Right ventricle myocardium inferior (tissue), 1 donor: ENCODE measurements at regions not wholly inside any gene's neighbourhood (a gene's known extent, or its start where the extent isn't known, plus 50 kb on each side); places are given as distances from the start of the nearest gene placed in this dataset.
A peak's percentile ranks its signal among the peaks of the same experiment; 100 is the strongest.
"Not testable (repeated sequence)": the region's sequence is repeated elsewhere in the genome, so short reads cannot be mapped to it uniquely, and the experiment has no call there.

Source experiments
- ATAC-seq: fragments of 200-7000 bp; cut with Tn5 transposase; one replicate; pipeline ENCODE4 v1.9.1; 2020; ENCODE audit warnings: mild to moderate bottlenecking, moderate library complexity
- DNase-seq: peaks from one replicate; pipeline ENCODE4 v3.0.0; 2021; ENCODE audit errors: missing footprints
- intact Hi-C: fragments of 100-400 bp; cut with DNase I; formaldehyde crosslinking; loops from one replicate; pipeline ENCODE4 v1.11.0; 2022
- donor health status: DM: no; HTN: yes; CAD: no; lungs with severe emphysema.

DNA sequence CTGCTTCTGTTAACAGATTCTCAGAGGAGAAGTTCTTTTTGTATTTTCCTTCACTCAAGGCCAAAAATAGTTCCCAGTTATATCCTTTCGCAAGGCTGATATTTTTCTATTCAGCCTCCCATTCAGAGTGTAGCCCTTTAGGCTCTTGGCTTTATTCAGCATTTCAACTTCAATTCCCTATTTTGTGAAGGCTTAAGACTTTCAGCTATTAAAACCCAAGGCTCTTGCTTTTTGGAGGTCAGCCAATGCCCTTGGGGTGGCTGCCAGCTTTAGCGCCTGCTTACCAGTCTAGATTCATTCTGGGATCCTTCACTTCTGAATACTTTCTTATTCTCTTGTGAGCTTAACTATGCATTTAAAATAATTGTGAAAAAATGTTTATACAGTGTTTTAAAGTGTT is 57.3 kb upstream of the ADGRA3 start:
- DNase-seq (peak; percentile 72), ATAC-seq (peak; percentile 50)
- intact Hi-C loops: no loop called here

DNA sequence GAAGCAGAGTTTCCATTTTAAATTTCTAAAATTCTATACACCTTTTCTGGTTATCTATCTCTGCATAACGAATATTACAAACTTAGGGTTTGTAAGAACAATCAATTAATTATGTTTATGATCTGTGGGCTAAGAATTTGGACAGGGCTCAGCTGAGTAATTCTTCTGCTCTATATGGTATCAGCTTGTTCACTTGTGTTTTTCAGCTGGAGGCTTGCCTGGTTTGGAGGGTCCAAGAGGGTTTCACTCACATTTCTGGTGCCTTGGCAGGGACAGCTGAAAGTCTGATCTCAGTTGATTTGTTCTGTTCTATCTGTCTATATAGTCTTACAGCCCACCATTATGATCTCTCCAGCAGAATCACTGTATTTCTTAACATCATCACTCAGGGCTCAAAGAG is 57.8 kb upstream of the ADGRA3 start:
- intact Hi-C loops: no loop called here
- ATAC-seq (no peak), DNase-seq (no peak)

DNA sequence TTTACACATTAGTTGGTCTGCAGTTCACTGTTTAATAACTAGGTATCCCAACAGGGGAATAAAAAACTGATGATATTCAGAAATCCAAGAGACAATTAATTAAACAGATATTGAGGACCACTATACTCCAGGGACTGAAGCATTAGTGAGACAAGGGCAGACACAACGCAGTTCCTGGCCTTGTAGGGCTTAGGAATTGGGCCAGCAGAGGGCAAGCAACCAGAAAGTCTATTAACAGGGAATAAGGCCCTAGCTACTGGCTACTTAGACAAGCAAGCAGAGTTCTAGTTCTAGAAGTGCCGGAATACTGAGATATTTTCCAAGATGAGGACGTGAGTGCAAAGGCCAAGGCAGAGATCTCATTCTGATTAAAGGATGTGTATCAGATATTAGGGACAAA is 58.6 kb upstream of the ADGRA3 start:
- no peak for ATAC-seq
- DNase-seq: no peak
- intact Hi-C loops: no loop called here

GRCh38 chr4:22574880-22575279 is 59.0 kb upstream of the ADGRA3 start:
- DNase-seq (no peak), ATAC-seq (no peak)
- intact Hi-C loops: no loop called here

DNA sequence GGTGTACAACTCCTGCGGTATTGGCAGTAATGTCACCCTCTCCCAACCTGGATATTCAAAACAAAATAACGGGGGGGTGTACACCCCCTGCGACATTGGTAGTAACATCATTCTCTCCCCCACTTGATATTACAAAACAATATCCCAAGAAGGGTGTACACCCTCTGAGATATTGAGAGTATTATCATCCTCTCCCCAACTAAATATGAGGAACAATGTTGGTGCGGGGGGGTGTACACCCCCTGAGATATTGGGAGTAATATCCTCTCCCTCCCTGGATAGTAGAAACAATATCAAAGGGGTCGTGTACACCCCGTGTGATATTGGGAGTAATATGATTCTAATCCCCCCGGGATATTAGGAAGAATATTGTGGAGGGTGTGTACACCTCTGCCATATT is 71.4 kb upstream of the ADGRA3 start:
- ATAC-seq: no peak
- DNase-seq: no peak
- intact Hi-C loops: no loop called here

DNA sequence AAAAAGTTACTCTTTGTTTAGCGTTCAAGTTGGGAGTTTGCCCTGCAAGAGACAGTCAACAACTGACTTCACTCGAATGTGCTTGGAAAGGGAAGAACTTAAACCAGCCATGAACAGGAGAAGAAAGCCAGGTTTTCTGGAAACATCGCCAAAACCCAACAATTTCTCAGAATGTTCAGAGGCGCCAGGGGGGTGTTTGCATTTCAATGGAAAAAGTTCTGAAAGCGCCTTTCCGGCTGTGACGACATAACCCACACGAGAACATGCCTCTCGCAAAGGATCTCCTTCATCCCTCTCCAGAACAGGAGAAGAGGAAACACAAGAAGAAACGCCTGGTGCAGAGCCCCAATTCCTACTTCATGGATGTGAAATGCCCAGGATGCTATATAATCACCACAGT is 78.1 kb upstream of the ADGRA3 start:
- intact Hi-C loops: no loop called here
- DNase-seq (no peak), ATAC-seq (no peak)

DNA sequence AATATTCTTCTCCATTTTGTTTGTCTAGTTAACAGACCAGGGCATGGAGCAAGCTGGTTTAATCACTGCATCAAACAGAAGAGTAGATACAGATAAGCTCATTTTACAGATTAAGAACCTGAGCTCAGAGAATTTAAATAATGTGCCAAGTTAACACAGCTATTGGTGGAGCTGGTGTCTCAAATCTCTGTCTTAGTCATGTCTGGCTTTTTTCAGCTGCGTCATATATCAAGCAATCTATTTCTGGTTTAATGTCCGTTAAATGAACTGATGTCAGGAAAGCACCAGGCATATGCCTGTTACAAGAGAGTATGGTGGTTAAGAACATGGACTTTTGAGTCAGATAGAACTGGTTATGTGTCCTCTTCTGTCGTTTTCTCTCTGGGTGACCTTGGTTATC is 79.8 kb upstream of the ADGRA3 start:
- intact Hi-C loops: no loop called here
- DNase-seq: no peak
- ATAC-seq: no peak

- intact Hi-C loops: no loop called here
- DNase-seq: no peak
- peak; percentile 76 for ATAC-seq
These were observed 80.5 kb upstream of the ADGRA3 start for GRCh38 chr4:22596409-22596808.

DNA sequence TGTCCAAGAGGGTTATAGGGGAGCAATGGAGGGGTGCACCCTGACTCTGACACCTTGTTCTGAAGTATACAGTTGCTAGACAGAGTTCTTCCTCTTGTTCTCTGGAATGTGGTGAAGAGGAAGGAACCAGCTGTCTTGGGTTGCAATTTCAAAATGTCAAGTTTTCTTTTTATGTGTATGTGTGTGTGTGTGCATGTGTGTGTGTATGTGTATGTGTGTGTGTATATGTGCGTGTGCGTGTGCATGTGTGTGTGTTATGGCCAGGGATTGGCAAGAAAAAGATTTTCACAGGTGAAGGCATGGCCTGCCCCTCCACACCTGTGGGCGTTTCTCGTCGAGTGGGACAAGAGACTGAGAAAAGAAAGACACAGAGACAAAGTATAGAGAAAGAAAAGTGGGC is 81.6 kb upstream of the ADGRA3 start:
- intact Hi-C loops: no loop called here
- DNase-seq (no peak), ATAC-seq (no peak)

- ATAC-seq, DNase-seq, intact Hi-C loops: not testable (repeated sequence)
These were observed 82.5 kb upstream of the ADGRA3 start for GRCh38 chr4:22598113-22599047.

- intact Hi-C loops, ATAC-seq, DNase-seq: not testable (repeated sequence)
These were observed 83.5 kb upstream of the ADGRA3 start for GRCh38 chr4:22599228-22599928.

- DNase-seq, intact Hi-C loops, ATAC-seq: not testable (repeated sequence)
These were observed 84.1 kb upstream of the ADGRA3 start for GRCh38 chr4:22599929-22600432.

- intact Hi-C loops, DNase-seq, ATAC-seq: not testable (repeated sequence)
These were observed 85.8 kb upstream of the ADGRA3 start for GRCh38 chr4:22601638-22602037.

GRCh38 chr4:22607382-22607781 is 85.4 kb upstream of the GBA3 start:
- intact Hi-C loops: loop anchor here (2.0 kb wide), 1 partner anchor 197 kb away; no protein-coding TSS in a partner anchor
- ATAC-seq (peak; percentile 89), DNase-seq (no peak)

GRCh38 chr4:22609951-22610525 is 82.7 kb upstream of the GBA3 start:
- intact Hi-C loops, ATAC-seq, DNase-seq: not testable (repeated sequence)

GRCh38 chr4:22614114-22614513 is 78.6 kb upstream of the GBA3 start:
- intact Hi-C loops: no loop called here
- no peak for DNase-seq
- no peak for ATAC-seq

DNA sequence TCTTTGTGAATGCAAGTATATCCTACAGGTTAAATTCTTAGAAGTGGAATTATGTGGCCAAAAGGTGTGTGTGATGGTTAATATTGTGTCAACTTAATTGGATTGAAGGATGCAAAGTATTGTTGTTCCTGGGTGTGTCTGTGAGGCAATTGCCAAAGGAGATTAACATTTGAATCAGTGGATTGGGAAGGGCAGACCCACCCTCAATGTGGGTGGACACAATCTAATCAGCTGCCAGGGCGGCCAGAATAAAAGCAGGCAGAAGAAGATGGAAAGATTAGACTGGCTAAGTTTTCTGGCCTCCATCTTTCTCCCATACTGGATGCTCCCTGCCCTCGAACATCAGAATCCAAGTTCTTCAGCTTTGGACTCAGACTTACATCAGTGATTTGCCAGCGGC is 76.2 kb upstream of the GBA3 start:
- ATAC-seq (no peak), DNase-seq (no peak)
- intact Hi-C loops: no loop called here

- intact Hi-C loops: not testable (repeated sequence)
These were observed 72.6 kb upstream of the GBA3 start for GRCh38 chr4:22620144-22620543.

GRCh38 chr4:22621970-22622369 is 70.8 kb upstream of the GBA3 start:
- intact Hi-C loops: not testable (repeated sequence)

More at GRCh38 chr4:22620144-22620543, 72.6 kb upstream of the GBA3 start:
- DNase-seq, ATAC-seq: not testable (repeated sequence)

More at GRCh38 chr4:22621970-22622369, 70.8 kb upstream of the GBA3 start:
- not testable (repeated sequence) for DNase-seq, ATAC-seq
